PC-9 (cell line): ENCODE measurements at regions not wholly inside any gene's neighbourhood (a gene's known extent, or its start where the extent isn't known, plus 50 kb on each side); places are given as distances from the start of the nearest gene placed in this dataset.

ENCODE experiments used
- BruUV-seq: library from RNA; stranded (reverse); fragments of 400-500 nt; replicated peaks from 2 replicates; lab custom pipeline; 2021; lab: Mats Ljungman, UMichigan
- CTCF ChIA-PET: fragments of 300-600 bp; sonication (Branson Sonifier 250); formaldehyde crosslinking; loops from one replicate; lab custom pipeline; 2022; ENCODE audit warnings: antibody characterized with exemption; lab: Charles Lee
- POLR2A ChIA-PET: fragments of 300-600 bp; sonication (Branson Sonifier 250); formaldehyde crosslinking; loops from one replicate; lab custom pipeline; 2022; ENCODE audit warnings: antibody characterized with exemption; ENCODE audit not compliant: unreplicated experiment; lab: Charles Lee
- DNase-seq, 2 experiments: peaks; one replicate each; pipeline versions ENCODE4 v3.0.0 to v3.0.0-alpha.2; 2015 to 2022; ENCODE audit warnings: mixed read lengths in 1 of 2
- H2AFZ ChIP-seq: fragments of 200-600 bp; sonication (generic); 2 replicates; pipeline ENCODE4 v1.8.1; 2017; ENCODE audit warnings: antibody characterized with exemption
- H3F3A ChIP-seq: fragments of 200-600 bp; sonication (generic); 2 replicates; pipeline ENCODE4 v1.8.1; 2017; ENCODE audit warnings: antibody characterized with exemption, mild to moderate bottlenecking, low read depth; ENCODE audit not compliant: insufficient read depth
- H3K27ac ChIP-seq: fragments of 200-600 bp; sonication (generic); 2 replicates; pipeline ENCODE4 v1.6.1; 2016; ENCODE audit warnings: mixed run types
- H3K27me3 ChIP-seq: fragments of 200-600 bp; sonication (generic); 2 replicates; pipeline ENCODE4 v1.6.1; 2016; ENCODE audit warnings: low read depth, mixed run types; ENCODE audit not compliant: insufficient read depth
- H3K36me3 ChIP-seq: fragments of 200-600 bp; sonication (generic); 2 replicates; pipeline ENCODE4 v1.6.1; 2016; ENCODE audit warnings: low read depth, mixed run types
- H3K4me1 ChIP-seq: fragments of 200-600 bp; sonication (generic); replicated peaks from 2 replicates; pipeline ENCODE4 v1.6.1; 2016; ENCODE audit warnings: mixed run types; ENCODE audit not compliant: insufficient read depth
- H3K4me2 ChIP-seq: fragments of 200-600 bp; sonication (generic); 2 replicates; pipeline ENCODE4 v1.6.1; 2017; ENCODE audit warnings: mixed run types
- H3K4me3 ChIP-seq: fragments of 200-600 bp; sonication (generic); 2 replicates; pipeline ENCODE4 v1.6.1; 2016; ENCODE audit warnings: mixed run types
- H3K79me2 ChIP-seq: fragments of 200-600 bp; sonication (generic); 2 replicates; pipeline ENCODE4 v1.6.1; 2017; ENCODE audit warnings: low read depth, mixed run types
- H3K9me2 ChIP-seq: fragments of 200-600 bp; sonication (generic); 2 replicates; pipeline ENCODE4 v1.8.1; 2017; ENCODE audit warnings: mild to moderate bottlenecking; ENCODE audit not compliant: insufficient read depth
- H3K9me3 ChIP-seq: fragments of 200-600 bp; sonication (generic); 2 replicates; pipeline ENCODE4 v1.8.1; 2016; ENCODE audit warnings: low read depth; ENCODE audit not compliant: insufficient read depth
- H4K20me1 ChIP-seq: fragments of 200-600 bp; sonication (generic); 2 replicates; pipeline ENCODE4 v1.8.1; 2017; ENCODE audit not compliant: insufficient read depth
- EZH2 ChIP-seq: fragments of 200-600 bp; sonication (generic); IDR thresholded peaks from 2 replicates; pipeline ENCODE4 v1.8.0; 2017; ENCODE audit warnings: antibody characterized with exemption, low read depth
- intact Hi-C: fragments of 100-400 bp; cut with micrococcal nuclease; formaldehyde crosslinking; loops from one replicate; pipeline ENCODE4 v1.10.0; 2022; ENCODE audit not compliant: unreplicated experiment
- TF ChIP-seq, protein P1 (sequence below): fragments of 200-600 bp; sonication (generic); conservative IDR thresholded peaks from 2 replicates; pipeline ENCODE4 v1.6.1; 2017; ENCODE audit warnings: mixed run types, antibody characterized with exemption, mild to moderate bottlenecking, moderate library complexity

DNA sequence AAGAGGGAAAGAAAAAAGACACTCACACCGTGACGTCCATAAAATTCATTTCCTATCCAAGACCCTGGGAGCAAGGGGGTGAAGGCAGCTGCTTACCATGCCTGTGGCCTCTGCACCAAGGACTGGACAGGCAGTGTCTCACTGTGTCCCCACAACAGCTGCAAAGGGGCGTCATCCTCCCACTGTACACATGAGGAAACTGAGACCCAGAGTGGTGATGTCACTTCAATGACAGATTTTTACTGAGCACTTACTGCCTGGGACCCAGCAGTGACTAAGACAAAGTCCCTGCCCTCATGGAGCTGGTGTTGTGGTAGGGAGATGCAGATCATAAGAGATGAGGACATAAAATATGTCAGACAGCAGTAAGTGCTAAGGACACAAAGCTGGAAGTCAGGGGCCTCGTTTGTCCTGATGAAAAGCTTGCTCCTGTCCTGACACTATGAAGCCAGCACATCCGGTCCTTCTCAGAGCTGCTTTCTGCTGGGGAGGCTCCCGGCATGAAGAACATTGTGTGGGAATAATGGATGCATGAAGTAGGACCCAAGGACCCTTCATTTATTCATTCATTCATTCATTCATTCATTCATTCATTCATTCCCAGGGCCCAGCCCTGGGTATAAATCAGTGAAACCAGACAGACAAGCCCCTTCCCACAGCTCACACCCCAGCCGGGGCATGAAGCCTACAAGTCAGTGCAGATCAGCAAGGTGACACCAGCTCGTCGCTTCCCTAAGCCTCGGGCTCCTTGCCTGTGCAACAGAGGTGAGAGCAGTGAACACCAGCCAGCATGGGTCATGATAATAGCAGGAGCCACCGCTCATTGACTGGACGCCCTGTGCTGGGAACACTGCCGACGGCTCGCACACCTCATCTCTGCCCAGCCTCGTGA lies 473.7 kb downstream of the MATN1 start:
- H3F3A ChIP-seq = no peaks in the 10 kb centered on the region
- no TSS peak for BruUV-seq
- peaks cover 67% of the 10 kb centered on the region for H3K27me3 ChIP-seq
- H3K9me2 ChIP-seq = no peaks in the 10 kb centered on the region
- TF ChIP-seq EZH2 = no peak
- TF ChIP-seq, protein P1, sequence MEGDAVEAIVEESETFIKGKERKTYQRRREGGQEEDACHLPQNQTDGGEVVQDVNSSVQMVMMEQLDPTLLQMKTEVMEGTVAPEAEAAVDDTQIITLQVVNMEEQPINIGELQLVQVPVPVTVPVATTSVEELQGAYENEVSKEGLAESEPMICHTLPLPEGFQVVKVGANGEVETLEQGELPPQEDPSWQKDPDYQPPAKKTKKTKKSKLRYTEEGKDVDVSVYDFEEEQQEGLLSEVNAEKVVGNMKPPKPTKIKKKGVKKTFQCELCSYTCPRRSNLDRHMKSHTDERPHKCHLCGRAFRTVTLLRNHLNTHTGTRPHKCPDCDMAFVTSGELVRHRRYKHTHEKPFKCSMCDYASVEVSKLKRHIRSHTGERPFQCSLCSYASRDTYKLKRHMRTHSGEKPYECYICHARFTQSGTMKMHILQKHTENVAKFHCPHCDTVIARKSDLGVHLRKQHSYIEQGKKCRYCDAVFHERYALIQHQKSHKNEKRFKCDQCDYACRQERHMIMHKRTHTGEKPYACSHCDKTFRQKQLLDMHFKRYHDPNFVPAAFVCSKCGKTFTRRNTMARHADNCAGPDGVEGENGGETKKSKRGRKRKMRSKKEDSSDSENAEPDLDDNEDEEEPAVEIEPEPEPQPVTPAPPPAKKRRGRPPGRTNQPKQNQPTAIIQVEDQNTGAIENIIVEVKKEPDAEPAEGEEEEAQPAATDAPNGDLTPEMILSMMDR = no peak
- H3K9me3 ChIP-seq = no peaks in the 10 kb centered on the region
- CTCF ChIA-PET = no interaction called here
- H2AFZ ChIP-seq = no peak overlapping the region
- H3K4me1 ChIP-seq = no peaks in the 10 kb centered on the region
- no peak overlapping the region for H3K4me2 ChIP-seq
- intact Hi-C loops = no loop called here
- POLR2A ChIA-PET = no interaction called here
- no peaks in the 10 kb centered on the region for H3K36me3 ChIP-seq
- DNase-seq = no peak
- no peak overlapping the region for H3K4me3 ChIP-seq
- H3K27ac ChIP-seq = no peak overlapping the region
- H3K79me2 ChIP-seq = no peaks in the 10 kb centered on the region
- H4K20me1 ChIP-seq = no peaks in the 10 kb centered on the region

DNA sequence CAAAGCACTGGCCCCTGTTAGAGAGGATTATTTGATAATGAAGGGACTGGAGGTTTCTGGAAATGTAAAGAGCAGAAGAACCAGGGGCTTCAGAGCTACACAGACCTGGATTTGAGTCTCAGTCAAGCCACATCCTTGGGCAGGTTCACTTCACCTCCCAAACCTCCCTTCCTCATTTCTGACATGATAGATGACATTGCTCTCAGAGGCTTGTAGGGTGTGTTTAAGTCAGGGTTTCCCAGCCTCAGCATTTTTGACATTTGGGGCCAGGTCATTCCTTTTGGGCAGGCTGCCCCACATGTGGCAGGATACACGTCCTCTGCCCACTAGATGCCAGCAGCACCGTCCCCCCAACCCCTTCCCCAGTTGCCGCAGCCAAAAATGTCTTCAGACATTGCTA lies 474.6 kb downstream of the MATN1 start:
- Histone ChIP-seq H3K4me3 (no peak overlapping the region), H3K36me3 (no peaks in the 10 kb centered on the region), H2AFZ (no peak overlapping the region), H3K27me3 (peaks cover 69% of the 10 kb centered on the region), H3K27ac (no peak overlapping the region), H4K20me1 (no peaks in the 10 kb centered on the region), H3K4me2 (no peak overlapping the region), H3F3A (no peaks in the 10 kb centered on the region), H3K4me1 (no peaks in the 10 kb centered on the region), H3K9me2 (no peaks in the 10 kb centered on the region), H3K9me3 (no peaks in the 10 kb centered on the region), H3K79me2 (no peaks in the 10 kb centered on the region)
- POLR2A ChIA-PET = no interaction called here
- no TSS peak for BruUV-seq
- DNase-seq = no peak
- intact Hi-C loops = no loop called here
- CTCF ChIA-PET = no interaction called here
- TF ChIP-seq, protein P1 = no peak
- no peak for TF ChIP-seq EZH2

DNA sequence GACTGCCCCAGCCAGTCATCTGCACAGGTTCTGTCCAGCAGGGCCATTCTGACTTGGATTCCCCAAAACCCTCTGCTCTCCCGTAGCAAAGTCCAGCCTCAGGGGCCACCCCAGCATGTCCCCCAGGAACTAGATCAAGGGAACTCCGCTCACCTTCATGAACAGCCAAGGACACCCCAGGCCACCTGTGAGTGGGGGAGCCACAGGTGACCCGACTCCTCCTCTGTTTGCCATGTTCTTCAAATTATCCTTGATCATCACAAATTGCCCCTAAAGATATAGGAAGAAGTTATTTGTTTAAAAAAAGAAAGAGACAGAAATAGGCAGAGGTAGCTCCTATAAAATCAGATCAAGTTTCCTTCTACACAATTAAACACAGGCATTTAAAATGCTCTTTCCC lies 475.0 kb downstream of the MATN1 start:
- no peak for TF ChIP-seq EZH2
- TF ChIP-seq, protein P1 = no peak
- Histone ChIP-seq H3K9me2 (no peaks in the 10 kb centered on the region), H3F3A (no peaks in the 10 kb centered on the region), H3K36me3 (no peaks in the 10 kb centered on the region), H3K4me3 (no peak overlapping the region), H3K79me2 (no peaks in the 10 kb centered on the region), H3K9me3 (no peaks in the 10 kb centered on the region), H3K27ac (no peak overlapping the region), H4K20me1 (no peaks in the 10 kb centered on the region), H3K27me3 (peaks cover 71% of the 10 kb centered on the region), H3K4me2 (no peak overlapping the region), H2AFZ (no peak overlapping the region), H3K4me1 (no peaks in the 10 kb centered on the region)
- ChIA-PET POLR2A (no interaction called here), CTCF (no interaction called here)
- DNase-seq = no peak
- intact Hi-C loops = no loop called here
- no TSS peak for BruUV-seq
